Amniotic epithelial cell (primary cell): ENCODE measurements at regions not wholly inside any gene's neighbourhood (a gene's known extent, or its start where the extent isn't known, plus 50 kb on each side); places are given as distances from the start of the nearest gene placed in this dataset.

ENCODE experiments used
- DNase-seq: peaks from one replicate; pipeline ENCODE4 v3.0.0-alpha.2; 2010; ENCODE audit warnings: low read depth

GRCh38 chr1:80778094-80778840 lies 1022.5 kb upstream of the ADGRL2 start:
- DNase-seq = no peak

GRCh38 chr1:80776266-80776665 lies 1024.5 kb upstream of the ADGRL2 start:
- DNase-seq = no peak

- DNase-seq = no peak
Observed at GRCh38 chr1:80769208-80769750, 1031.5 kb upstream of the ADGRL2 start.

GRCh38 chr1:80767711-80768110 lies 1033.0 kb upstream of the ADGRL2 start:
- DNase-seq = no peak

GRCh38 chr1:80759354-80759753 lies 1041.4 kb upstream of the ADGRL2 start:
- DNase-seq = no peak

GRCh38 chr1:80755944-80756343 lies 1044.8 kb upstream of the ADGRL2 start:
- no peak for DNase-seq

- DNase-seq = no peak
Observed at GRCh38 chr1:80751204-80751603, 1049.5 kb upstream of the ADGRL2 start.

- no peak for DNase-seq
Observed at GRCh38 chr1:80731241-80731894, 1069.4 kb upstream of the ADGRL2 start.

GRCh38 chr1:80722611-80723010 lies 1078.1 kb upstream of the ADGRL2 start:
- DNase-seq = no peak

- no peak for DNase-seq
Observed at GRCh38 chr1:80706526-80706925, 1094.2 kb upstream of the ADGRL2 start.

- DNase-seq = no peak
Observed at GRCh38 chr1:80678438-80678837, 1122.3 kb upstream of the ADGRL2 start.

GRCh38 chr1:80675454-80675853 lies 1125.3 kb upstream of the ADGRL2 start:
- DNase-seq = peak; percentile 12

GRCh38 chr1:80673935-80674597 lies 1126.7 kb upstream of the ADGRL2 start:
- no peak for DNase-seq

- DNase-seq = no peak
Observed at GRCh38 chr1:80668372-80668771, 1132.4 kb upstream of the ADGRL2 start.

GRCh38 chr1:80666073-80666472 lies 1134.7 kb upstream of the ADGRL2 start:
- DNase-seq = no peak

- no peak for DNase-seq
Observed at GRCh38 chr1:80659161-80659560, 1141.6 kb upstream of the ADGRL2 start.

- no peak for DNase-seq
Observed at GRCh38 chr1:80657707-80658106, 1143.0 kb upstream of the ADGRL2 start.

GRCh38 chr1:80657044-80657643 lies 1143.6 kb upstream of the ADGRL2 start:
- no peak for DNase-seq

- peak; percentile 5 for DNase-seq
Observed at GRCh38 chr1:80656641-80657040, 1144.1 kb upstream of the ADGRL2 start.

GRCh38 chr1:80656014-80656636 lies 1144.6 kb upstream of the ADGRL2 start:
- DNase-seq = peak; percentile 11

GRCh38 chr1:80646053-80646452 lies 1154.7 kb upstream of the ADGRL2 start:
- DNase-seq = no peak

- no peak for DNase-seq
Observed at GRCh38 chr1:80645621-80646020, 1155.1 kb upstream of the ADGRL2 start.
